WERI-Rb-1 (cell line): ENCODE measurements at regions not wholly inside any gene's neighbourhood (a gene's known extent, or its start where the extent isn't known, plus 50 kb on each side); places are given as distances from the start of the nearest gene placed in this dataset.
"Not testable (repeated sequence)": the region's sequence is repeated elsewhere in the genome, so short reads cannot be mapped to it uniquely, and the experiment has no call there.

Source experiments
- DNase-seq: peaks from one replicate; pipeline ENCODE4 v3.0.0-alpha.2; 2020
- H3K27ac ChIP-seq: fragments of 250-450 bp; sonication (Bioruptor Pico); 2 replicates; pipeline ENCODE4 v1.5.1; 2020; ENCODE audit warnings: mild to moderate bottlenecking, moderate library complexity
- H3K27me3 ChIP-seq: fragments of 250-450 bp; sonication (Bioruptor Pico); 2 replicates; pipeline ENCODE4 v1.5.1; 2021; ENCODE audit warnings: mild to moderate bottlenecking, low read depth, moderate library complexity; ENCODE audit not compliant: insufficient read depth, severe bottlenecking
- H3K36me3 ChIP-seq: fragments of 250-450 bp; sonication (Bioruptor Pico); 2 replicates; pipeline ENCODE4 v1.5.1; 2020; ENCODE audit warnings: mild to moderate bottlenecking, moderate library complexity
- H3K4me3 ChIP-seq: 2 replicates; pipeline ENCODE4 v1.5.1; 2011; ENCODE audit warnings: low read depth, mild to moderate bottlenecking, control low read depth, low read length
- H3K9me3 ChIP-seq: fragments of 250-450 bp; sonication (Bioruptor Pico); 2 replicates; pipeline ENCODE4 v1.5.1; 2021; ENCODE audit warnings: mild to moderate bottlenecking, moderate library complexity; ENCODE audit not compliant: severe bottlenecking
- CTCF ChIP-seq: IDR thresholded peaks from 2 replicates; pipeline ENCODE4 v1.5.1; 2011; ENCODE audit warnings: low read depth, mild to moderate bottlenecking, control low read depth, inconsistent platforms, low read length

GRCh38 chr6:81049425-81050042 lies 702.9 kb downstream of the TENT5A start:
- no peak overlapping the region for H3K27ac ChIP-seq
- H3K36me3 ChIP-seq = no peaks in the 10 kb centered on the region
- DNase-seq = no peak
- no peaks in the 10 kb centered on the region for H3K9me3 ChIP-seq
- H3K27me3 ChIP-seq = no peaks in the 10 kb centered on the region
- no peak for TF ChIP-seq CTCF
- H3K4me3 ChIP-seq = no peak overlapping the region

GRCh38 chr6:81031416-81031815 lies 721.1 kb downstream of the TENT5A start:
- no peak for TF ChIP-seq CTCF
- no peaks in the 10 kb centered on the region for H3K9me3 ChIP-seq
- H3K27ac ChIP-seq = no peak overlapping the region
- no peaks in the 10 kb centered on the region for H3K36me3 ChIP-seq
- no peaks in the 10 kb centered on the region for H3K27me3 ChIP-seq
- DNase-seq = no peak
- no peak overlapping the region for H3K4me3 ChIP-seq

- H3K4me3 ChIP-seq = no peak overlapping the region
- no peak for TF ChIP-seq CTCF
- no peak overlapping the region for H3K27ac ChIP-seq
- H3K9me3 ChIP-seq = peaks cover 10% of the 10 kb centered on the region
- no peaks in the 10 kb centered on the region for H3K27me3 ChIP-seq
- no peaks in the 10 kb centered on the region for H3K36me3 ChIP-seq
- no peak for DNase-seq
These were observed 726.4 kb downstream of the TENT5A start for GRCh38 chr6:81026041-81026553.

- no peak overlapping the region for H3K27ac ChIP-seq
- H3K27me3 ChIP-seq = no peaks in the 10 kb centered on the region
- DNase-seq = no peak
- TF ChIP-seq CTCF = no peak
- H3K9me3 ChIP-seq = peaks cover 10% of the 10 kb centered on the region
- H3K4me3 ChIP-seq = no peak overlapping the region
- no peaks in the 10 kb centered on the region for H3K36me3 ChIP-seq
These were observed 728.8 kb downstream of the TENT5A start for GRCh38 chr6:81023709-81024108.

GRCh38 chr6:81023007-81023582 lies 729.4 kb downstream of the TENT5A start:
- no peak overlapping the region for H3K27ac ChIP-seq
- DNase-seq = no peak
- no peaks in the 10 kb centered on the region for H3K36me3 ChIP-seq
- TF ChIP-seq CTCF = no peak
- H3K9me3 ChIP-seq = peaks cover 10% of the 10 kb centered on the region
- H3K27me3 ChIP-seq = no peaks in the 10 kb centered on the region
- H3K4me3 ChIP-seq = no peak overlapping the region

GRCh38 chr6:81017586-81017985 lies 734.9 kb downstream of the TENT5A start:
- DNase-seq, H3K9me3 ChIP-seq, H3K27me3 ChIP-seq, H3K36me3 ChIP-seq, H3K27ac ChIP-seq, H3K4me3 ChIP-seq: not testable (repeated sequence)
